ENCODE measurements at regions not wholly inside any gene's neighbourhood (a gene's known extent, or its start where the extent isn't known, plus 50 kb on each side); places are given as distances from the start of the nearest gene placed in this dataset.

- DNase-seq, result no peak
Measured at GRCh38 chr5:2902742-2903297, 151.3 kb upstream of the IRX2 start.

GRCh38 chr5:2902186-2902585, 150.7 kb upstream of the IRX2 start:
- DNase-seq, result no peak

GRCh38 chr5:2901511-2901910, 150.0 kb upstream of the IRX2 start:
- DNase-seq, result no peak

GRCh38 chr5:2901096-2901495, 149.6 kb upstream of the IRX2 start:
- no peak for DNase-seq

- no peak for DNase-seq
Measured at GRCh38 chr5:2900360-2900759, 148.9 kb upstream of the IRX2 start.

GRCh38 chr5:2899311-2899710, 147.8 kb upstream of the IRX2 start:
- no peak for DNase-seq

GRCh38 chr5:2898661-2899060, 147.2 kb upstream of the IRX2 start:
- no peak for DNase-seq

- no peak for DNase-seq
Measured at GRCh38 chr5:2897276-2897961, 145.9 kb upstream of the IRX2 start.

GRCh38 chr5:2896371-2897275, 145.1 kb upstream of the IRX2 start:
- DNase-seq, result no peak

GRCh38 chr5:2895876-2896275, 144.4 kb upstream of the IRX2 start:
- no peak for DNase-seq

- no peak for DNase-seq
Measured at GRCh38 chr5:2895196-2895595, 143.7 kb upstream of the IRX2 start.

GRCh38 chr5:2894736-2895135, 143.3 kb upstream of the IRX2 start:
- no peak for DNase-seq

GRCh38 chr5:2894316-2894715, 142.8 kb upstream of the IRX2 start:
- DNase-seq, result no peak

- no peak for DNase-seq
Measured at GRCh38 chr5:2892466-2893000, 141.1 kb upstream of the IRX2 start.

GRCh38 chr5:2891781-2892180, 140.3 kb upstream of the IRX2 start:
- DNase-seq, result no peak

GRCh38 chr5:2890011-2890410, 138.5 kb upstream of the IRX2 start:
- DNase-seq, result no peak

GRCh38 chr5:2888520-2889060, 137.1 kb upstream of the IRX2 start:
- DNase-seq, result no peak

- no peak for DNase-seq
Measured at GRCh38 chr5:2887481-2888348, 136.2 kb upstream of the IRX2 start.

GRCh38 chr5:2886531-2886930, 135.1 kb upstream of the IRX2 start:
- DNase-seq, result no peak

- DNase-seq, result no peak
Measured at GRCh38 chr5:2883771-2884170, 132.3 kb upstream of the IRX2 start.

- DNase-seq, result no peak
Measured at GRCh38 chr5:2879701-2880100, 128.2 kb upstream of the IRX2 start.

- no peak for DNase-seq
Measured at GRCh38 chr5:2877522-2877921, 126.0 kb upstream of the IRX2 start.
